ENCODE measurements at regions not wholly inside any gene's neighbourhood (a gene's known extent, or its start where the extent isn't known, plus 50 kb on each side); places are given as distances from the start of the nearest gene placed in this dataset.

DNA sequence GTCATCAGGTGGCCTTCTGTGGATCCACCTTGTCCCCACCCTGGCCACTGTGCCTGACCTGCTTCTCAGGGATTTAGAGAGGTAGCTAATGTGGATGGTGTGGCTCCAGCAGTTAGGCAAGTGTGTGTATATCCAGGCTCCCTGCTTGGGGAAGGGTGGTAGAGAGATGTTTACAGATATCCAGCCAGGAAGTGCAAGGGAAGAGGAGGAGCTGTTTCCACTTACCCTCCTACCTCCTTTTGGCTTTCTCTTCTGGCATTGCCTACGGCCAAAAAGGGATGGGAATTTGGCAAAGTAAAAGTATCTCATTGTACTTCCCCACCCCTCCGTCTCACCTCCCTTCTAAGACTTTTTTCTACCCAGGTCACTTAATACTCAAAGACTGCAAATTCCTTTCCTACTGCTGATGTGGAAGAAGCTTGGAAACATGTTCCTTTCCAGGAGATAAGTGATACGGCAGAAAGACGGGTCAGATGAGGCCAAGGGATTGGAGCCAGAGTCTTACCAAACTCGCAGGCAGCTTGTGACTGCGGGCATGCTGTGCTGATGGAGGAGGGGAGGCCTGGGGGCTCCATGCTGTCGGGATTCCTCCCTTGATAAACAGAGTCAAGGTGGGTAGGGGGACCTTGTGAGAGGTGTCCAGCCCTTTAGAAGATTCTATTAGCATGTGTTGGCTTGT is 253.4 kb downstream of the PRL start:
- no peak for DNase-seq (ENCODE audit: low spot score)
- TF ChIP-seq, protein P1, sequence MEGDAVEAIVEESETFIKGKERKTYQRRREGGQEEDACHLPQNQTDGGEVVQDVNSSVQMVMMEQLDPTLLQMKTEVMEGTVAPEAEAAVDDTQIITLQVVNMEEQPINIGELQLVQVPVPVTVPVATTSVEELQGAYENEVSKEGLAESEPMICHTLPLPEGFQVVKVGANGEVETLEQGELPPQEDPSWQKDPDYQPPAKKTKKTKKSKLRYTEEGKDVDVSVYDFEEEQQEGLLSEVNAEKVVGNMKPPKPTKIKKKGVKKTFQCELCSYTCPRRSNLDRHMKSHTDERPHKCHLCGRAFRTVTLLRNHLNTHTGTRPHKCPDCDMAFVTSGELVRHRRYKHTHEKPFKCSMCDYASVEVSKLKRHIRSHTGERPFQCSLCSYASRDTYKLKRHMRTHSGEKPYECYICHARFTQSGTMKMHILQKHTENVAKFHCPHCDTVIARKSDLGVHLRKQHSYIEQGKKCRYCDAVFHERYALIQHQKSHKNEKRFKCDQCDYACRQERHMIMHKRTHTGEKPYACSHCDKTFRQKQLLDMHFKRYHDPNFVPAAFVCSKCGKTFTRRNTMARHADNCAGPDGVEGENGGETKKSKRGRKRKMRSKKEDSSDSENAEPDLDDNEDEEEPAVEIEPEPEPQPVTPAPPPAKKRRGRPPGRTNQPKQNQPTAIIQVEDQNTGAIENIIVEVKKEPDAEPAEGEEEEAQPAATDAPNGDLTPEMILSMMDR (IDR thresholded peaks at IDR 0.05; ENCODE audit: extremely low read depth, missing control alignments) = no peak

DNA sequence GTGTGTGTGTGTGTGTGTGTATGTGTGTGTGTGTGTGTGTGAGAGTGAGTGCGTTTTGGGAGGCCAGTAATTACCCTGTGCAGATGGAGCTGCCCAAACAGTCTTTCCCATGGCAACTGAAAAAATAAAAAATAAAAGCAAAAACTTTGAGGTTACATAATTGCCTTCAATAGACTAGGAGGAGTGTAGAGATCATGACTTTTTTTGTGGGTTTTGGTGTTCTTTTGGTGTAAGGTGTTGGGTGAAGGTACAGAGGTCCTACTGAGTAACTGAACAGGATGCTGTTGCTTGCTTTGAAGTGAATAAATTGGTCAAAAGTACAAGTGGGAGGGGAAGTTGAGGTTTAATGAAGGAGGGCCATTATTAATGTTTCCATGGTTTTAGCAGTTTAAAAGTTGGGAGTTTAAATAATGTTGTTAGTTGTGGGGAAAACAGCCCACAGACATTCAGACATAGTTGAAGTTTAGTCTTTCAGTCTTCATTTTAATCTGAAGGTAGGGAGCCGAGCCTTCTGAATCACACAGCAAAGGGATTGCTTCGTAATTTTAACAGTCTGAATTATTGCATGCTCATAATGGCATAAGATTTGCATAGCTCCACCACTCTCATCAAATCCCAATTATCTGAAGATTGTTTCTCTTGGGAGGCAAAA is 251.4 kb downstream of the PRL start:
- TF ChIP-seq, protein P1 (IDR thresholded peaks at IDR 0.05; ENCODE audit: extremely low read depth, missing control alignments) = no peak
- no peak for DNase-seq (ENCODE audit: low spot score)

DNA sequence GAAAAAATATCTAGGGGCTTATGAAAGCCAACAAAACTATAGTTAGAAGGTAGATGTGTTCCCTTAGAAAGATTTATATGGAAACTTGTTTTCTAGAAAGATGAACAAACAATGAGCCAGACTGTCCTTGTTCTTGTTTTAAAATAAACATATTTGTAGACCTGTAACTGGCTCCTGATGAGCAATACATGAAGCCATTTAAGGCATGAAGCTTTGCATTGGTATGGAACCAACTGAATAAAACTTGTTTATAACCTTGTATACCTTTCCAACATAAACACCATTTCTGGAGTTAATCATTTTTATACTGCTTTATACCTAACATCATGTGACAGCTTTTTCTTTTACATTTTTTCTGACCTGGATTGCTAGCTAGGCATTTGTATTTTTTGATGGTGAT is 247.8 kb downstream of the PRL start:
- no peak for DNase-seq (ENCODE audit: low spot score)
- TF ChIP-seq, protein P1 (IDR thresholded peaks at IDR 0.05; ENCODE audit: extremely low read depth, missing control alignments) = no peak

DNA sequence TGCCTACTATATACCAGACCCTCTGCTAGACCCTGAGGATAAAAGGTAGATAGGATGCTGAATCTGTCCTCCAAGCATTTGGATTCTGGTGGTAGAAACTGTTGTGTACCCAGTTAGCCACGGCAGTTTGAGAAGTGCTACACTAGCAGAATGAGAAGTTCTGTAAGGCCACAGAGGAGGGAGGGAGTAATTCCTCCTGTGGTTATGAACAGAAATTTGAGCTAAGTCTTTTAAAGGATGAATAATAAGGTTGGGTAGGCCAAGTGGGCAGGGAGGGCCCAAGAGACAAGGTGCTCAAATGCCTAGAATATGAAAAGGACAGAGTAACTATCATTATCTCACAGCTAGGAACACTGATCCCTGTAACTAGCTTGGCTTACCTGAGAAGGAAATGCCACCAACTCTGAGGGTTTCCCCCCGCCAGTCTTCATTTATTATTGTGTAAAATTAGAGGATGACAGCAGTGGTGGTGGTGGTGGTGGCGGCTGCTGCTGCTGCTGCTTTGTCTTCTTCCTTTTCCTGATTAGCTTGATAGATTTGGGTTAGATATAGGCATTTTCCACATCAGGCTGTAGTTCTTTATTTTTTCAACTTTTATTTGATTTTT is 243.3 kb downstream of the PRL start:
- no peak for DNase-seq (ENCODE audit: low spot score)
- TF ChIP-seq, protein P1 (IDR thresholded peaks at IDR 0.05; ENCODE audit: extremely low read depth, missing control alignments) = no peak

DNA sequence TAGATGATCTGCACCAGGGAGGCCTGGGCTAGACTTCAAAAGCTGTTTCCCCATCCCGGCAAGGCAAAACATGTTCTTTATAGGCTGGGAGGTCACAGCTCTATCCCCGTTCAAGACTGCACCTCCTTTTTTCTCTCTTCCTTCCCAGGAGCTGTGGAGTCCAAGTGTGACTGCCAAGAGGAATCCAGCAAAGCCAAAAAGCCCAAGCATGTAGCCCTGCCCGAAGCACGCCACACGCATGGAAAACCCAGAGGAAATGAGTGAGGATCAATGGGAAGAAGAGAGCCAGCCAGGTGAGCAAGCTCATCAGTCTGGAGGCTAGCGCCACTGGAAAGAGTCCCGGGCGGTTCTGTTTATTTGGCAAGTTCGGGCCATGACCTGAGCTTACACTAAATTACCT is 240.4 kb downstream of the PRL start:
- TF ChIP-seq, protein P1 (IDR thresholded peaks at IDR 0.05; ENCODE audit: extremely low read depth, missing control alignments) = no peak
- no peak for DNase-seq (ENCODE audit: low spot score)

DNA sequence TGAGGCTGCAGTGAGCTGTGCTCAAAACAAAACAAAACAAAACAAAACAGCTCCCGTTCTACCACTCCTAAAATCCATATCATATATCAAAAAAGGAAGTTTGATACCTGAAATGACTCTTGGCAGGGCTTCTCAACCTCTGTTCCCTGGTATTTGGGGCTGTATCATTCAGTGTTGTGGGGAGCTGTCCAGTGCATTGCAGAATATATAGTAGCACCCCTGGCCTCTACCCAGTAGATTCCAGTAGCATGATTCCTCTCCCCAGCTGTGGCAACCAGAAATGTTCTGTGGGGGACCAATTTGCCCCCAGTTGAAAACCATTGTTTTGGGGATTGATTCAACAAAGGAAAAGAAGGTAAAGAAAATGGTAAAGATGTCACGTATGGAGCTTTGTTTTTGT is 238.9 kb downstream of the PRL start:
- TF ChIP-seq, protein P1 (IDR thresholded peaks at IDR 0.05; ENCODE audit: extremely low read depth, missing control alignments) = no peak
- no peak for DNase-seq (ENCODE audit: low spot score)

DNA sequence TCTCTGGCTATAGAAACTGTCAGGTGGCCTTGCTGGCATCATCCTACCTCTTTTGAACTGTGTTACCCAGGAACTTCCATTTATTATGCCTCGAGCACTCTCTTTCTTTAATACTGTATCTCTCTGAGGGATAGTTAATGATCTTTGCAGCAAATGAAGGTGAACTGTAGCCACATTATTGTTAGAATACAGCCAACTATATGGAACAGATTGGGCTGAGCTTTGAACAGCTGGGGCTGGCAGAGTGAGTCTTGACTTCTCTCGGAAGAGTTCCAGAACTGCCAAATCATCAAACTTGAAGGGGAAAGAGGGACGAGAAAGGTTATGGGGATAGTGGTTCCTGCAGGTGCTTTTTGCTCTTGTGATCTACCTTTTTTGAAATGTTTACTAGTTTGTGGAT is 237.7 kb downstream of the PRL start:
- TF ChIP-seq, protein P1 (IDR thresholded peaks at IDR 0.05; ENCODE audit: extremely low read depth, missing control alignments) = no peak
- DNase-seq (ENCODE audit: low spot score) = no peak
